HG02852 (cell line): ENCODE measurements at regions not wholly inside any gene's neighbourhood (a gene's known extent, or its start where the extent isn't known, plus 50 kb on each side); places are given as distances from the start of the nearest gene placed in this dataset.

ENCODE experiments used
- ATAC-seq: cut with Tn5 transposase; IDR thresholded peaks from one replicate; pipeline ENCODE4 v1.9.1; 2021; ENCODE audit warnings: mild to moderate bottlenecking, moderate library complexity; ENCODE audit not compliant: unreplicated experiment

DNA sequence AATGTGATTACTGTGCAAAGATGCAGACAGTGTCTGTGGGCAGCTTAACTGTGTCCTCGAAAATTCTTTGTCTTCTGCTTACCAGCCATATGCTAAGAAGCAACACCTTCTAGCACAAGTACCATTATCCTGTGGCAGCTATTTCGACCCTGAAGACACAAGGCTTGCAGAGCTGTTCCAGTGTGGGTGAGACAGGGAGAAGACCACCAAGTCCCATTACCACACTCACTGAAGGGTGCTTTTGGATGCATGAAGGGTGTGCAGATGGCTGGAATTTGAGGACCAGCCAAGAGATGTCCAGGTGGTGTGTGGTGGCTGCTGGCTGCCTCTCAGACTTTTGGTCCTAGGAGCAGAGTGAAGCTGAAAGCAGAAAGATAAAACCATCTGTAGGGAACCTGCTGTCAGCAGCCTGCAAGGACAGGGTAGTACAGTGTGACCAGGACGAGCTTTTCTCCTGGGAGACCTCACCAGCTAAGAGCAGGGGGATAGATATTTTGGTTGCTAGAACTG lies 161.8 kb downstream of the ICE1 start:
- ATAC-seq: no peak

- ATAC-seq: no peak
These were observed 161.4 kb downstream of the ICE1 start for GRCh38 chr5:5583832-5584231.

DNA sequence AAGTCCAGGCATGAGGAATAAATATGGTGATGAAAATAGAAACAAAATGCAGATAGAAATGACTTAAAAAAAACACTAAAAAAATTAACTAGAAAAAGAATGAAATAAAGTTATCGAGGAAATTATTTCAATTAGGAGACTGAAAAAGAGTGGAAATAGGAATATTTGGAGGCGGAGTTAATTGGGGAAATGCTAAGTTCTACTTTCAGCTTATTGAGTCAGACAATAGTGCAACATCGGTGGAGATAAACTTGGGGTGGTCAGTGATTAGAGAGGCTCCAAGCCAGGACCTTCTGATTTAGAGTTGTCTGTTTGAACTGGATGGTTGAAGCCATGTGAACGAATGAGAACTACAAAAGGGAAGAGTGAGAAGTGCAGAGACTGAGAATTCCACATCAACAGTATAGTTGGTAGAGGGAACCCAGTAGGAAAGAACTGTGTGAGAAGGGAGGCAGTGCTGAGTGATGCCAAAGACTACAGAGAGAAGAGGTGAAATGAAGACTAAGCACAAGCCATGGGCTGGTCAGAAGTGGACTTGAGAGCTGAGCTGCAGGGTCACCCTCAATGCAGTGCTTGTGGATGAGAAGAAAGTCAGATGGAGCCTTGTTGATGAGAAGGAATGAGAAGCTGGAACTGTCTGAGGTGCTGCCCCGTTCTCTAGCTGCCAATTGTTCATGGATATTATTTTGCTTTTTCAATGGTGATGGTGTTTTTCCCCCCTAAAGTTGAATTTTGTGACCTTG lies 160.7 kb downstream of the ICE1 start:
- ATAC-seq: no peak

GRCh38 chr5:5581080-5581479 lies 158.6 kb downstream of the ICE1 start:
- ATAC-seq: no peak

DNA sequence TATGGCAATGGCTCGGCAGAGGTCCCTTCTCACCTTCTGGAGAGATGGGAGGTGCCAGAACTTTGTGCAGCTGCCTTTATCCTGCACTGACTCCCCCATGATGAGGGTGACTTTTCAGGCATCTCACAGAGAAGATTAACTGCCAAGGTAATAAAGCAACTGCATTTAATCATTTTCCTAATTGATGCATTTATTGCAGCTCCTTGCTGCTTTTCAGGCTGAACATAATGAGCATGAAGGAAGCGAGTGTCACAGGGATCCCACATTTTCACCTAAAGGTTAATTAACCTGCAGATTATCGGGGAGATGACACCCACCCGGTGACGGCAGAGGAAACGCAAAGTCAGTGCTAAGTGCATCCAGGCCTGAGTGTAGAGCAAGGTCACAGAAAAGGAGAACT lies 154.3 kb downstream of the ICE1 start:
- no peak for ATAC-seq

DNA sequence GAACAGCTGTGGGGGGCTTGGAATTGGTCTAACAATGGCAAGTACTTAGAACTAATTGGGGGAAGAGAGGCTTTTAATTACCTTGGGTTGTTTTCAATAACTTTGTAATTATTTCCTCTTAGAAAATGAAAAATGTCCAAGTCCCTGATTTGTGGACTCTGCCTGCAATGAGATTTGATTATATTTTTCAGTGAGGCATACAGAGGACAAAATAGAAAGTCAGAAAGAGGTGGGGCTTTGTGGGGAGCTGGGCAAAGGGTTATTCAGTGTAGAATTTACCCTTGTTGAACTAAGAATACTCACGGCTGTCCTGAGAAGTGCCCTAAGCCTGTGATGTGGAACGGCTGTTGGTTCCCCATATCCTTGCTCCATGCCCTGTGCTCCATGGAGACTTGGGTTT lies 153.0 kb downstream of the ICE1 start:
- no peak for ATAC-seq

DNA sequence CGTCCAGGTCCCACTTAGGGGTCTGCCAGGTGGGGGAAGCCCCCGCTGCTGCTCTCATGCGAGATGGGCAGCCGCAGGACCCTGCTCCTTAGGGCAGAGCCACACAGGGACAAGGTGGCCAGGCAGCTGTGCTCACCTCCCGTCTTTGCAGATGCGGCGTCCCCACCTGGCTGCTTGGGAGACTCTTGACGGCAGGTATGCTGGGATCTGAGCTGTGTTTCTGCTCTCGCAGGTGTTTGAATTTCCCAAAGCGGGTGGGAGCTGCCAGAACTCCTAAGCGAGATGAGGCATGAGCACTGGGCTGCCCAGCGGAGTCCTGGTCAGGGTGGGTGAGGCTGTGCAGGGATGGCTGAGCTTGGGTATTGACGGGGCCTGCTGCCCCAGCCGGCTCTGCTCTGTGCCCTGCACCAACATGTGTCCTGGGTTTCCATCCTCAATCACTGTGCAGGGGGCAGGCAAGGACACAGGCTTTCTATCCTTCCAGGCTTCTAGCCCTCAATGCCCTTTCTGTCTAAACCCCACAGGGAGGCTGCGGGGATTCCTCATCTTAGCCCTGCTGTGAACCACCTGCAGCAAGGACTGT lies 151.4 kb downstream of the ICE1 start:
- no peak for ATAC-seq

DNA sequence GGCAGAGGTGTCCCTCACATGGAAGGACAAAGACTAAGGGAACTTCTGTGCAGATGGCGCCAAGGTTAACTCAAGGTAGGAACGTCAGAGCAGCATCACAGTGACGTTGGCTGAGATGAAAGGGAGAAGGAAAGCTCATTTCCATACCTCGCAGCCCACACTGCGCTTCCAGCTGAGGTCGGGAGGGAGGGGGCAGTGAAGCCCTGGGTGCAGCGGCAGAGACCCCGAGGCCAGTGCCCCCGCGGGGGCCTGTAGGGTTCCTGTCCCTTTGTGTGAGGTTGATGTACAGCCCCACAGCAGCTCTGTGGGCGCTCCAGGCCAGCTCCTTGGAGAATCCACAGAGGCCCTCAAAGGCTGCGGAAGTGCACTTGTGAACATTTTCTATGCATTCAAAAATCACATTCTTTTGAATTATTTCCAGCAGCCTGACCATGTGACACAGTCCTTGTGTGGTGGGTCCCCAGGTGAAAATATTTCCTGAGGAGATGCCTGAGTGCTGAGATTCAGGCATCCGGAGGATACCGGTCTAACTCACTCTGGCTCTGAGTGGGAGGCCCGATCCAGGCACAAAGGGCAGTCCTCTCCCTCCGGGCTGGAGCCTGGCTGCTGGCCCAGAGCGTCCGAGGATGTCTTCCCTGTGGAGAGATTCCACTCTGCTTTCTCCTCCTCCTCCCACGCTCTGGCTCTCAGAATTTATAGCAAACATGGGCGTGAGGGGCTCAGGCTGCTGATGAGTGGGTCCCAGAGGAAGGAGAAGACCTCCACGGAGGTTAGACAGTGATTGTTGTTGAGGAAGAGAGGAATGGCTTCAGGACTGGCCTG lies 150.7 kb downstream of the ICE1 start:
- no peak for ATAC-seq

GRCh38 chr5:5572010-5572865 lies 149.8 kb downstream of the ICE1 start:
- no peak for ATAC-seq

DNA sequence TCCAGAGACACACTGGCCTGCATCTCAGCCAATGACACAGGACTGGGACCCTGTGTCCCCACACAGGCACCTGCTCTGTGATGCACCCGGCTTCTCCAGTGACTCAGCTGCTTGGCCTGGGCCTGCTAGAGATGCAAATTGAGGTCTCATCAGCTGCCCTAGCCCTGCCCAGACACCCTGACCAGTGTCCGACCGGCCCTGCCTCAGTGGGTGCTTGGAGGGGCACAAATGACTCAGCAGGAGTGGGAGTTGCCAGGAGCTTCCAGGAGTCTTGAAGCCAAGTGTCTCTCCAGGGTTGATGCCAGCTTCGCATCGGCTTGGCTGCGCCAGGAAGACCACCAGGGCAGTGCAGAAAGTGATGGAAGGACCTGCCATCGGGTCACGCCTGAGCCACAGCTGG lies 148.2 kb downstream of the ICE1 start:
- ATAC-seq: no peak

DNA sequence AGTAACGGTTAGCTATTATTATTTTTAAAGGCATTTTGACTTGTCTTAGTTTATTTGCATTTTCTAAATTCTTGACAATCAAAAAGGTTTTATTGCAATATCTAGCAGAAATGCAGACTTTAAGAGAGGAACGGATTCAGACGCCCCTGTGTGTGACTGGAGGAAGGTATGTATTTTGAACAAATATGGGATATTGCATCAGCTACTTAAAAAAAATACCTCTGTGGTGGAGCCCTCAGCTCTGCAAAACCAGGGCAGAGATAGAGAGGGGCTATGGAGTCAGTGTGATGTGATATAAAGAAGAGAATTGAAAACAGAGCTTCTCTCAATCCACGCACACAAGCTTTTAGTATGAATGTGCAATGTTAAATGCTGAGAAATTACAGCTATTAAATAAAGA lies 142.4 kb downstream of the ICE1 start:
- ATAC-seq: no peak

DNA sequence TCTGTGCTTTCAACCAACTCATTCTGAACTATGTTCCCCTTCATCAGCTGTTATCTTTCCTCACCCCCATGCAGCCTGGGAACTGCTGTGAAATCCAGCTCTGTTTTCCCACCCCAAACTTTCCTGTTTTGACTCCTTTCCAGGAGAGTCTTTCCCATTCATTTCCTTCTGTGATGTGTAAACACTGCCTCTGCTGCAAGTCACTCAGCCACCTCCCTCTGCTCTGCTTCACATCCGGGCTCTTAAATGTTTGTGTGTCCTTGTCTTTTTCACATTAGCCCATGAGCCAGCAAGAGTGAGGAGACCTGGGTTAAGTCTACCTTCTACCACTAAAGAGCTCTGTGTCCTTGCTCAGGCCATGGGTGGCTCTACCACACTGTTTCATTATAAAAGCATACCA lies 137.5 kb downstream of the ICE1 start:
- ATAC-seq: no peak

DNA sequence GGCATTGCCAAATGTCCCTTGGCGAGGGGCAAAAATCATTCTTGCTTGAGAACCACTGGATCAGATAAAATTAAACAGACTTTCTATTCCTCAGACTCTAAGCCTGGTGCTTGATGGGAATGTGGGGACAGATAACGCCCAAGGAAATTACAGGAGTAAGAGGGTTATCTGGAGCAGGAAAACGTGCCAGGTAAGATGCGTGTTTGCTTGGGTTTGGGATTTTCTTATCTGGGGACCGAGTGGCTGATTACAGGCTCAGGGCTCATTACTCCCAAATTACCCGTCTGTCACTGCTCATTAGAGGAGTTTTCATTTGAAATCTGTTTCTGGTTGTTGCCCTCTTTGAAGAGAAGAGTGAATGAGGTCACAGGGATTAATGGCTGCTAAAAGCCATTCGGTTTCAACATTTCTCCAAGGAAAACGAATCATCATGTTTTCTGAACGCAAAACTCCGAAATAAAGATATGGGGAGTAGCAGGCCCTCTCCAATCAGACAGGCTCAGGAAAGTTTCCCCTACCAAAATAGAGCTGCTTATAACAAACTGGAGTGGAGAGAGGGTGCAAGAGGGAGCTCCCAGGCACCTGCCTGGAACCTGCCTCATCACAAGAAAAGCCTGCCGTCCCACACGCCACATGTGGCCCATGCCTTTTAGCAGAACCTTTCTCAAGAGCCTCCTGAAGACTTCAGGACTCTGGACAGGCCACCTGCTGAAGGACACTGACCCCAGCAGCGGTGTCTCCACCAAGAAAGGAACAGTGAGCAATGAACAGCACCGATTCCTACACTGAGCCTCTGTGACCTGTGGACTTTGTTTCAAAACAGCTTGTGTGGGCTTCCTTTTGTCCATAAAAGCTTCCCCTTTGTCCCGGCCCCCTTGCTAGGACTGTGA lies 136.4 kb downstream of the ICE1 start:
- ATAC-seq: no peak

GRCh38 chr5:5558102-5558501 lies 135.6 kb downstream of the ICE1 start:
- ATAC-seq: no peak

GRCh38 chr5:5551499-5551898 lies 129.0 kb downstream of the ICE1 start:
- no peak for ATAC-seq

GRCh38 chr5:5546408-5546807 lies 123.9 kb downstream of the ICE1 start:
- ATAC-seq: no peak

- ATAC-seq: no peak
These were observed 121.7 kb downstream of the ICE1 start for GRCh38 chr5:5544094-5544663.

- no peak for ATAC-seq
These were observed 120.2 kb downstream of the ICE1 start for GRCh38 chr5:5542654-5543053.

GRCh38 chr5:5540065-5540464 lies 117.6 kb downstream of the ICE1 start:
- no peak for ATAC-seq
